C4-2B (cell line): ENCODE measurements at regions not wholly inside any gene's neighbourhood (a gene's known extent, or its start where the extent isn't known, plus 50 kb on each side); places are given as distances from the start of the nearest gene placed in this dataset.
A peak's percentile ranks its signal among the peaks of the same experiment; 100 is the strongest.

Experiments
- H3K27ac ChIP-seq: fragments of 450-650 bp; 2 replicates; pipeline ENCODE4 v1.5.1; 2017
- ZFX ChIP-seq: fragments of 450-650 bp; IDR thresholded peaks from 2 replicates; pipeline ENCODE4 v1.6.1; 2017
- TF ChIP-seq, protein P1 (sequence below): fragments of 450-650 bp; conservative IDR thresholded peaks from 2 replicates; pipeline ENCODE4 v1.5.1; 2017; ENCODE audit warnings: mild to moderate bottlenecking

DNA sequence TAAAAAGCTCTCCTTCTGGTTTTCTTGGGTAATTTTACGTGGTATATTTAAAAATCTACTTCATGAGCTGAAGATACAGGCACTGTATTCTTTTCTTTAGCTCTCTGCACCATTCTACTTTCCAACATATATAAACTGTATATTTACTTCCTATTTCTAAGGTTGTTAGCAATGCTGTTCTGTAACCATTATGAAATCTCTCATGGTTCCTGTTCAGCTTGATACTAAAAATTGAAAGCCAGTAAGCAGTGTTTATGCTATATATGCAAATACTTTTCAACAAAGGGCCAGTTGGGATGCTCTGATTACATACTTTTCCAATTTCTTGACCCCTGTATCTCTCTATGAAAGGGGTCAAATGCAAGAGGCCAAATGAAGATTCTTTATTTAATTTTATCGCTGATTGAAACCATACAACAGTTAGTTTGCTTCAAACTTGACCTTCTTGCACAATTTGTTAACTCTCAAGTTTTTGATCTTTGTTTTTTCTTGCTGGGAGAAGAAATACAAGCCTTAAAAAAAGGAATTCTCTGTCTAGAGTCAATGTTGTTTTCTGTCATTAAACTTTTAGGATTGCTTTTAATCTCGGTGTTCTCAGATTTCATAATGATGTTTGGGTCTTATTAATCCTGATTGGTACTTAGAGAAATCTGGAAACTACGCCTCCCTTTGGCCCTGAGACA, 223.2 kb downstream of the PRL start:
- TF ChIP-seq ZFX = no peak
- TF ChIP-seq, protein P1, sequence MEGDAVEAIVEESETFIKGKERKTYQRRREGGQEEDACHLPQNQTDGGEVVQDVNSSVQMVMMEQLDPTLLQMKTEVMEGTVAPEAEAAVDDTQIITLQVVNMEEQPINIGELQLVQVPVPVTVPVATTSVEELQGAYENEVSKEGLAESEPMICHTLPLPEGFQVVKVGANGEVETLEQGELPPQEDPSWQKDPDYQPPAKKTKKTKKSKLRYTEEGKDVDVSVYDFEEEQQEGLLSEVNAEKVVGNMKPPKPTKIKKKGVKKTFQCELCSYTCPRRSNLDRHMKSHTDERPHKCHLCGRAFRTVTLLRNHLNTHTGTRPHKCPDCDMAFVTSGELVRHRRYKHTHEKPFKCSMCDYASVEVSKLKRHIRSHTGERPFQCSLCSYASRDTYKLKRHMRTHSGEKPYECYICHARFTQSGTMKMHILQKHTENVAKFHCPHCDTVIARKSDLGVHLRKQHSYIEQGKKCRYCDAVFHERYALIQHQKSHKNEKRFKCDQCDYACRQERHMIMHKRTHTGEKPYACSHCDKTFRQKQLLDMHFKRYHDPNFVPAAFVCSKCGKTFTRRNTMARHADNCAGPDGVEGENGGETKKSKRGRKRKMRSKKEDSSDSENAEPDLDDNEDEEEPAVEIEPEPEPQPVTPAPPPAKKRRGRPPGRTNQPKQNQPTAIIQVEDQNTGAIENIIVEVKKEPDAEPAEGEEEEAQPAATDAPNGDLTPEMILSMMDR = no peak
- no peak overlapping the region for H3K27ac ChIP-seq

DNA sequence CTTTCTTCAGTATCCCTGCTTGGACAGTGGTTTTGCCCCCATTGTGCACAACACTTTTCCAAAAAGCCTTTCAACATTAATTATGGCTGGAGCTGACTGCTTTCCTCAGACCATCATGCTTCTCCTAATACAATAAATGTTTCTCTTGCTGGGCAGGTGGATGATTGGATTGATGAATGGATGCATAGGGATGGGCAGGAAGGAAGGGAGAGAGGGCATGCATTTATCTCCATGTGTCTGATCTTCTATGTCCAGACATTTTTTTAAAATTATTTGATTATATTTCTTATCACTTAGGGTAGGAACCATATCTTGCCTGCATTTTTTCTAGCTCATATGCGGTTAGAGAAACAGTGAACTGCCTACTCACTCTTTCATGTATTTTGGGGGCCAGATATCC, 218.5 kb downstream of the PRL start:
- H3K27ac ChIP-seq = no peak overlapping the region
- TF ChIP-seq, protein P1 = no peak
- TF ChIP-seq ZFX = no peak

DNA sequence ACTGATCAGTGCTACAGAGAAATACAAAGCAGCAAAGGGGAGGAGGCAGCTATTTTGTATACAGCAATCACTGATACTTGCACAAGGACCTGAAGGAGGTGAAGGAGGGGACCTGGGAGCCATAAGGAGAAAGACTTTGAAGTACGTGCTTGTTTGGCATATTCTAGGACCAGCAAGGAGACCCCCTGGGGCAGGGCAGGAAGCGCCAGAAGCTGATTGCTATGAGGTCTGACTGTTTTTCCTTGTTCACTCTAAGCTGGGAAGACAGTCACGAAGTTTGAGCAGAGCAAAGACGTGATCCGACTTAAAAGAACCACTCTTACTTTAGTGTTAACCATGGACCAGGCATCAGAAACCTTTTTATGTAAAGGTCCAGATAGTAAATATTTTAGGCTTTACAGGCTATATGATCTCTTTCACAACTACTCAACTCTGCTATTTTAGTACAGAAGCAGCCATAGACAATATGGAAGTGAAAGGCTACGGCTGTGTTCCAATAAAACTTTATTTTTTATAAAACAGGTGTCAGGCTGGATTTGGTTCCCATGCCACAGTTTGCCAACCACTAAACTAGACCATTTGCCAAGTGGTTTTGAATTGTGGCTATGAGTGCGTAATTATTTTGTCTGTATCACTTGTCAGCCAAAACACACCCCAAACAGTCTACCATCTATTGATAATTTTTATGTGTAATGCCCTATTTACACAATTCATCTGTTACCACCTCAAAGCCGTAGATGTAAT, 217.9 kb downstream of the PRL start:
- no peak for TF ChIP-seq ZFX
- TF ChIP-seq, protein P1 = no peak
- no peak overlapping the region for H3K27ac ChIP-seq

DNA sequence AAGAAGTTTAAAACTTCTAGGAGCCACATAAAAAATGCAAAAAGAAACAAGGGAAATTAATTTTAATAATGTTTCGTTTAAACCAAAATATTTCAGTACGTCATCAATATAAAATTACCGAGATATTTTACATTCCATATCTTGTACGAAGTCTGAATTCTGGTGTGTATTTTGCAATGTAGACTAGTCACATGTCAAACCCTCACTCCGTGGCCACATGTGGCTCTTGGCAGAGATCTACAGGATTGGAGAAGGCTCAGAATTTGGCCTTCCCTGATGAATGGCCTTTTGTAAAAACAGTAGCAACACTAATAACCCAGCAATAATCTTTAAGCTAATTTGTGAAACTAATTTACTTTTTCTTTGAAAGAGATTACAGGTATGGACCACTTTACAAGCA, 217.1 kb downstream of the PRL start:
- H3K27ac ChIP-seq = no peak overlapping the region
- TF ChIP-seq, protein P1 = no peak
- TF ChIP-seq ZFX = no peak

DNA sequence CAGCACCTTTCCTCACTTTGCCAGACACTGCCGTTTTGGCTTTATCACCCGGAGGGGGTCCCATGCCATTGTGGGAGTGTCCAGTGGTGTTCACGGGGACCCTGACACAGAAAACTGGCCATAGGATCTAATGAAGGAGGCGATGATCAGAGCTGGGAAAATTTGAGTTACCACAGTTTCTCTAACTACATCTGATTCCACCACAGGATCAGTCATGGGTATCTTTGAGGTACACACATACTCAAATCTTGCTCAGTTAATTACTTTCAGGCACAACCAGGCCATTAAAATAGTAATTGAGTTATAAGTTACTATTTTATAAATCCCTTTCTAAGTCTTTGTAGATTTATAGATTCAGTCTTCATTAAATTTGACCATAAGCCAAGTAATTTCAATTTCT, 215.1 kb downstream of the PRL start:
- H3K27ac ChIP-seq = peak overlapping the region; percentile 29
- TF ChIP-seq, protein P1 = no peak
- no peak for TF ChIP-seq ZFX

DNA sequence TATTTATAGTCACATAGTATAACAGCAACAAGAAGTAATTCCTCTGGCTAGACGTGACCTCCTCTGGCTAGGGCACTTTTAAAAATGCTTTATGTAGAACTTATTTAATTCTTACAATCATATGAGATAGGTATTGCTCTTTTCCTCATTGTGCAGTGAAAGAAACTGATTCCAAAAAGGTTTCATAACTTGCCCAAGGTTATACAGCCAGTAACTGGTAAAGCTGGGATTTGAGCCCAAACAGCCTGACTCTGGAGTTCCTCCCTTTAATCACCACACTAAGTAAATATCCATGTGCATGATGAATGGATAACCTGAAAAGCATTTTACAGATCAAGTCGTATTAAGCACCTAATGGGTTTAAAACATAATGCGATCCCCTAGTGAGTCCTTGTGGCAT, 214.6 kb downstream of the PRL start:
- TF ChIP-seq, protein P1 = no peak
- no peak for TF ChIP-seq ZFX
- no peak overlapping the region for H3K27ac ChIP-seq

DNA sequence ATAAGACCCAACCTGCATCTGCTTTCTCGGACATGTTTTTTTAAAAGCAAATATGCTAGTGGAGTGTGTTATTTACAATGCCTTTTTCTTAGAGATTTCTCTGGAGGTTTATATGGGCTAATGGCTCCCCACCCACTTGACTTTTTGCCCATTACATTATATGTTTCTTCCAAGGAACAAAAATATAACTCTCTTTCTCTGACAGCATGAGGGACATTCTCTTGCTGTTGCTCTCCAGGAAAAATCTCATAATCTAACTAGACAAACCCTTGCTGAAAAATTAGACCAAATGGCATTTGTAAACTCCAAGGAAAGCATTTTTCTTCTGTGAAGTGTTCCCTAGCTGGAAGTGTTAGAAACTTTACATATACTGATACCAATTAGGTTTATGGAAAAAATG, 213.7 kb downstream of the PRL start:
- no peak overlapping the region for H3K27ac ChIP-seq
- TF ChIP-seq ZFX = no peak
- TF ChIP-seq, protein P1 = no peak
